Sigmoid colon (tissue), 4 donors: ENCODE measurements at regions not wholly inside any gene's neighbourhood (a gene's known extent, or its start where the extent isn't known, plus 50 kb on each side); places are given as distances from the start of the nearest gene placed in this dataset.

ENCODE experiments used
- CTCF ChIP-seq, 4 experiments: fragments of 450-650 bp in 3 of 4; fragments of 200-600 bp in 1 of 4; IDR thresholded peaks; one replicate each; pipeline ENCODE4 v1.5.1; 2016 to 2019; ENCODE audit warnings: antibody characterized with exemption in 4 of 4, mild to moderate bottlenecking in 3 of 4, moderate library complexity in 2 of 4
- EP300 ChIP-seq, 4 donors: sonication (generic); formaldehyde crosslinking; IDR thresholded peaks; one replicate each; pipeline ENCODE4 v1.6.1; 2017; ENCODE audit warnings: antibody characterized with exemption in 4 of 4

GRCh38 chr3:80244390-80244789, 476.6 kb upstream of the ROBO1 start:
- TF ChIP-seq CTCF (IDR thresholded peaks at IDR 0.05) (no peak), EP300 (IDR thresholded peaks at IDR 0.05) (no peak)
